Ovary (tissue), 3 donors: ENCODE measurements at regions not wholly inside any gene's neighbourhood (a gene's known extent, or its start where the extent isn't known, plus 50 kb on each side); places are given as distances from the start of the nearest gene placed in this dataset.

ENCODE experiments used
- CTCF ChIP-seq, 3 donors: fragments of 450-650 bp in 2 of 3; fragments of 200-600 bp in 1 of 3; IDR thresholded peaks; one replicate each; pipeline versions ENCODE4 v1.5.1 to v1.8.0; 2016 to 2022; ENCODE audit warnings: antibody characterized with exemption in 3 of 3, mild to moderate bottlenecking in 1 of 3
- EP300 ChIP-seq: sonication (generic); formaldehyde crosslinking; IDR thresholded peaks from one replicate; pipeline ENCODE4 v1.6.1; 2017; ENCODE audit warnings: antibody characterized with exemption
- donor health status: DM: no; HTN: no; CAD: no.

- TF ChIP-seq CTCF (IDR thresholded peaks at IDR 0.05) (no peak), EP300 (no peak)
Observed at GRCh38 chr6:164345327-164345726, 930.8 kb downstream of the QKI start.
